ENCODE measurements at regions not wholly inside any gene's neighbourhood (a gene's known extent, or its start where the extent isn't known, plus 50 kb on each side); places are given as distances from the start of the nearest gene placed in this dataset.

GRCh38 chr2:134131681-134132489 lies 122.0 kb upstream of the MGAT5 start:
- Histone ChIP-seq H4K5ac (ENCODE audit: low read depth, low read length) (no peak overlapping the region), H4K20me1 (ENCODE audit: insufficient read depth, low read length) (peaks cover 60% of the 10 kb centered on the region), H3K4me2 (ENCODE audit: low read depth, low read length) (no peak overlapping the region), H4K8ac (ENCODE audit: low read depth in 2 of 2, low read length in 2 of 2) (no peak overlapping the region), H3K27ac (ENCODE audit: insufficient read depth, low read length) (no peak overlapping the region), H3K14ac (replicated peaks; ENCODE audit: low read depth, low read length) (no peak overlapping the region), H3K9me3 (ENCODE audit: control insufficient read depth, insufficient read depth, low read length) (no peaks in the 10 kb centered on the region), H3K27me3 (ENCODE audit: control insufficient read depth, insufficient read depth, low read length) (no peaks in the 10 kb centered on the region), H2BK120ac (ENCODE audit: low read depth, low read length) (no peak overlapping the region), H3K36me3 (ENCODE audit: control insufficient read depth, insufficient read depth, low read length) (peaks cover 12% of the 10 kb centered on the region; the same call in 1 of the 2 replicates), H2AK9ac (replicated peaks; ENCODE audit: low read depth, low read length, poor library complexity) (peak overlapping the region; percentile 22), H2BK15ac (ENCODE audit: low read depth, low read length) (no peak overlapping the region), H3K56ac (ENCODE audit: extremely low read depth, insufficient read depth, low read length) (no peak overlapping the region), H2BK20ac (ENCODE audit: low read depth, low read length) (no peak overlapping the region), H3K9me1 (ENCODE audit: insufficient read depth, low read length) (peaks cover 8% of the 10 kb centered on the region), H3K18ac (ENCODE audit: low read depth, low read length) (no peak overlapping the region; the same call in 1 of the 2 replicates), H3K4me3 (ENCODE audit: insufficient read depth, low read depth, low read length) (no peak overlapping the region), H2AFZ (replicated peaks; ENCODE audit: low read length, poor library complexity) (no peak overlapping the region), H3K79me1 (ENCODE audit: low read depth in 1 of 2, low read length in 2 of 2) (peaks cover 20 to 72% of the 10 kb centered on the region in 2 experiments), H2BK5ac (ENCODE audit: low read depth, low read length, poor library complexity, severe bottlenecking) (no peak overlapping the region), H3K23ac (ENCODE audit: low read depth, low read length) (no peak overlapping the region), H3K4me1 (ENCODE audit: control insufficient read depth, insufficient read depth, low read length) (peaks cover 10% of the 10 kb centered on the region), H3K9ac (ENCODE audit: low read depth, low read length) (no peak overlapping the region), H2AK5ac (ENCODE audit: low read depth, low read length) (no peak overlapping the region), H4K91ac (ENCODE audit: insufficient read depth, low read depth, low read length) (no peak overlapping the region), H3K4ac (ENCODE audit: low read depth, low read length) (no peak overlapping the region)
- no TSS peak for BruUV-seq (replicated peaks)
- CTCF ChIA-PET, result no interaction called here
- no peak for TF ChIP-seq FOS (IDR thresholded peaks at IDR 0.05; ENCODE audit: low read depth, low read length)
- no peak for TF ChIP-seq RFX5 (IDR thresholded peaks at IDR 0.05; ENCODE audit: low read depth, low read length)
- TF ChIP-seq ELK1 (IDR thresholded peaks at IDR 0.05; ENCODE audit: borderline replicate concordance, low read depth, low read length), result no peak
- no peak for TF ChIP-seq SMC3 (IDR thresholded peaks at IDR 0.05; ENCODE audit: low read depth, low read length)
- no peak for TF ChIP-seq MAFK (IDR thresholded peaks at IDR 0.05; ENCODE audit: low read depth, low read length)
- TF ChIP-seq RCOR1 (IDR thresholded peaks at IDR 0.05; ENCODE audit: insufficient replicate concordance, low read length), result no peak
- TF ChIP-seq USF2 (IDR thresholded peaks at IDR 0.05; ENCODE audit: low read depth, low read length), result no peak
- no peak for TF ChIP-seq RAD21 (IDR thresholded peaks at IDR 0.05; ENCODE audit: low read length)
- intact Hi-C loops (cut with micrococcal nuclease) (no loop called here), in situ Hi-C loops (cut with MboI; ENCODE audit: low sequenced_read_pairs) (no loop called here), dilution Hi-C loops (cut with HindIII; ENCODE audit: low sequenced_read_pairs, unreplicated experiment) (no loop called here)
- 90% methylated on average over 2 of the region's 7 CpGs; no CpG with 5 or more reads in 1 of the 2 experiments for WGBS, 2 experiments (ENCODE audit: extremely low coverage in 2 of 2, insufficient read length in 1 of 2)
- POLR2A ChIA-PET (ENCODE audit: unreplicated experiment), result interaction anchor here (0.8 kb wide), 1 partner anchor 59 kb away, joined by 4 read pairs; no protein-coding TSS in a partner anchor
- no peak for ATAC-seq (ENCODE audit: low read depth)
- no peak for DNase-seq
